K562 (cell line): ENCODE measurements at regions not wholly inside any gene's neighbourhood (a gene's known extent, or its start where the extent isn't known, plus 50 kb on each side); places are given as distances from the start of the nearest gene placed in this dataset.
A peak's percentile ranks its signal among the peaks of the same experiment; 100 is the strongest.

ENCODE experiments used
- ATAC-seq: fragments of 200-7000 bp; cut with Tn5 transposase; 3 replicates; pipeline ENCODE4 v1.9.1; 2020; ENCODE audit warnings: moderate library complexity
- BruUV-seq: library from RNA; stranded (reverse); fragments of 400-500 nt; replicated peaks from 2 replicates; lab custom pipeline; 2021; lab: Mats Ljungman, UMichigan
- CTCF ChIA-PET: fragments of 300-600 bp; formaldehyde crosslinking; extraction: SDS; loops from one replicate; lab custom pipeline; 2021; ENCODE audit warnings: low intra/inter-chr PET ratio; lab: Yijun Ruan, JAX
- POLR2A ChIA-PET: fragments of 300-600, 350-650 bp; sonication (Branson Sonifier 250); formaldehyde crosslinking; extraction: SDS; loops from one replicate; lab custom pipeline; 2021; ENCODE audit warnings: antibody characterized with exemption, inconsistent platforms; lab: Yijun Ruan, JAX
- DNase-seq, 4 experiments: peaks; one replicate each; pipeline versions ENCODE4 v3.0.0 to v3.0.0-alpha.2; 2011 to 2018; ENCODE audit warnings: low spot score in 3 of 4, mixed read lengths in 3 of 4; ENCODE audit errors: extremely low read depth in 1 of 4
- FAIRE-seq: peaks from 2 replicates; lab custom pipeline; 2011; peaks lifted over from hg19 to GRCh38; lab: Jason Lieb, UNC
- H2AFZ ChIP-seq: 2 replicates; pipeline ENCODE4 v1.6.0; 2011; ENCODE audit warnings: low read depth, low read length, control low read depth, inconsistent platforms
- H3K27ac ChIP-seq: fragments of 200-600 bp; 3 replicates; pipeline ENCODE4 v1.8.0; 2011; ENCODE audit warnings: low read depth, mild to moderate bottlenecking, control low read depth, inconsistent platforms, low read length, moderate library complexity, mixed read lengths; ENCODE audit errors: extremely low read depth
- H3K27me3 ChIP-seq, 2 experiments: fragments of 300-600 bp in 1 of 2; 2 replicates in 1 of 2; 3 replicates in 1 of 2; pipeline versions ENCODE4 v1.6.0 to v1.8.0; 2011; ENCODE audit warnings: inconsistent platforms in 2 of 2, low read length in 2 of 2, mild to moderate bottlenecking in 1 of 2, mixed read lengths in 1 of 2, moderate library complexity in 1 of 2; ENCODE audit not compliant: control insufficient read depth in 2 of 2, insufficient read depth in 2 of 2
- H3K36me3 ChIP-seq: fragments of 300-600 bp; 3 replicates; pipeline ENCODE4 v1.8.0; 2011; ENCODE audit warnings: mild to moderate bottlenecking, low read length, inconsistent platforms; ENCODE audit not compliant: control insufficient read depth, insufficient read depth
- H3K4me1 ChIP-seq, 2 experiments: fragments of 200-600 bp in 1 of 2; replicated peaks in 1 of 2; 2 replicates in 1 of 2; 3 replicates in 1 of 2; pipeline versions ENCODE4 v1.5.1 to v1.8.0; 2011; ENCODE audit warnings: inconsistent platforms in 2 of 2, low read length in 2 of 2, mild to moderate bottlenecking in 1 of 2, mixed read lengths in 1 of 2, moderate library complexity in 1 of 2; ENCODE audit not compliant: control insufficient read depth in 2 of 2, insufficient read depth in 2 of 2
- H3K4me2 ChIP-seq: 2 replicates; pipeline ENCODE4 v1.6.1; 2011; ENCODE audit warnings: low read length, control low read depth, inconsistent platforms, mixed read lengths; ENCODE audit not compliant: insufficient read depth
- H3K4me3 ChIP-seq: fragments of 200-600 bp; sonication (generic), shearing (Covaris generic); 2 replicates; pipeline ENCODE4 v1.5.1; 2016; ENCODE audit warnings: control low read depth, inconsistent platforms
- H3K79me2 ChIP-seq: fragments of 200-600 bp; 3 replicates; pipeline ENCODE4 v1.8.0; 2011; ENCODE audit warnings: low read length, inconsistent platforms; ENCODE audit not compliant: control insufficient read depth, insufficient read depth
- H3K9ac ChIP-seq, 2 experiments: 2 replicates each; pipeline versions ENCODE4 v1.6.0 to v1.6.1; 2011; ENCODE audit warnings: low read depth in 2 of 2, low read length in 2 of 2, control low read depth in 1 of 2, inconsistent platforms in 1 of 2, mild to moderate bottlenecking in 1 of 2, mixed read lengths in 1 of 2; ENCODE audit not compliant: insufficient read depth in 1 of 2
- H3K9me1 ChIP-seq: one replicate; pipeline ENCODE4 v1.6.0; 2011; ENCODE audit warnings: inconsistent platforms, mild to moderate bottlenecking, low read length, moderate library complexity; ENCODE audit not compliant: control insufficient read depth, insufficient read depth
- H3K9me3 ChIP-seq: replicated peaks from 2 replicates; pipeline ENCODE4 v1.5.1; 2011; ENCODE audit warnings: low read depth, low read length, inconsistent platforms; ENCODE audit not compliant: control insufficient read depth, insufficient read depth
- H4K20me1 ChIP-seq: replicated peaks from 2 replicates; pipeline ENCODE4 v1.6.1; 2011; ENCODE audit warnings: low read length, inconsistent platforms, mixed read lengths; ENCODE audit not compliant: control insufficient read depth, insufficient read depth
- ATF1 ChIP-seq, 2 experiments: fragments of 450-650 bp in 1 of 2; IDR thresholded peaks; 2 replicates each; pipeline ENCODE4 v1.6.1; 2016; ENCODE audit warnings: missing compliant biosample characterization in 1 of 2, missing genetic modification characterization in 1 of 2
- NFIX ChIP-seq: fragments of 250-450 bp; sonication (Bioruptor Pico); IDR thresholded peaks from 2 replicates; pipeline ENCODE4 v1.4.0; 2020; ENCODE audit warnings: low read depth, mild to moderate bottlenecking, moderate library complexity
- POLR2AphosphoS2 ChIP-seq: IDR thresholded peaks from 2 replicates; pipeline ENCODE4 v1.6.1; 2012; ENCODE audit warnings: low read length, improper control_type of control experiment
- RAD21 ChIP-seq, 2 experiments: fragments of 250-450 bp in 1 of 2; fragments of 450-650 bp in 1 of 2; sonication (Bioruptor Pico) in 1 of 2; formaldehyde crosslinking in 1 of 2; IDR thresholded peaks in 1 of 2; conservative IDR thresholded peaks in 1 of 2; 2 replicates each; pipeline versions ENCODE4 v1.4.0 to v1.8.0; 2020 to 2022; ENCODE audit warnings: mild to moderate bottlenecking in 2 of 2, moderate library complexity in 1 of 2
- ZNF347 ChIP-seq: fragments of 450-650 bp; formaldehyde crosslinking; IDR thresholded peaks from 2 replicates; pipeline ENCODE4 v1.4.0; 2020; ENCODE audit warnings: low read depth, mild to moderate bottlenecking, moderate library complexity
- WGBS: fragments of 100-300 bp; shearing (Covaris generic); methylation state at CpG from one replicate; pipeline ENCODE4 v1.1.6; 2016; ENCODE audit warnings: low coverage, mixed read lengths; ENCODE audit not compliant: insufficient coverage; ENCODE audit errors: missing lambda C conversion rate; 5-methylcytosine and 5-hydroxymethylcytosine counted together
- in situ Hi-C: fragments of 300-500 bp; cut with MboI; formaldehyde crosslinking; loops from 4 replicates; pipeline ENCODE4 v1.15.0; 2018; ENCODE audit warnings: inconsistent platforms, mixed read lengths
- intact Hi-C: fragments of 100-400 bp; cut with micrococcal nuclease; formaldehyde crosslinking; loops from 2 replicates; pipeline ENCODE4 v1.14.2; 2022
- TF ChIP-seq, protein P1 (sequence below), 2 experiments: fragments of 450-650 bp; conservative IDR thresholded peaks; 2 replicates each; pipeline ENCODE4 v1.6.1; 2017; ENCODE audit warnings: mild to moderate bottlenecking in 2 of 2, moderate library complexity in 2 of 2
- TF ChIP-seq, protein P2 (sequence below), 3 experiments: IDR thresholded peaks in 2 of 3; conservative IDR thresholded peaks in 1 of 3; 2 replicates each; pipeline ENCODE4 v1.5.1; 2011 to 2012; ENCODE audit warnings: low read length in 3 of 3, mild to moderate bottlenecking in 3 of 3, control low read depth in 2 of 3, improper control_type of control experiment in 1 of 3, inconsistent platforms in 1 of 3, low read depth in 1 of 3, mixed read lengths in 1 of 3, moderate library complexity in 1 of 3; ENCODE audit not compliant: insufficient read depth in 2 of 3

DNA sequence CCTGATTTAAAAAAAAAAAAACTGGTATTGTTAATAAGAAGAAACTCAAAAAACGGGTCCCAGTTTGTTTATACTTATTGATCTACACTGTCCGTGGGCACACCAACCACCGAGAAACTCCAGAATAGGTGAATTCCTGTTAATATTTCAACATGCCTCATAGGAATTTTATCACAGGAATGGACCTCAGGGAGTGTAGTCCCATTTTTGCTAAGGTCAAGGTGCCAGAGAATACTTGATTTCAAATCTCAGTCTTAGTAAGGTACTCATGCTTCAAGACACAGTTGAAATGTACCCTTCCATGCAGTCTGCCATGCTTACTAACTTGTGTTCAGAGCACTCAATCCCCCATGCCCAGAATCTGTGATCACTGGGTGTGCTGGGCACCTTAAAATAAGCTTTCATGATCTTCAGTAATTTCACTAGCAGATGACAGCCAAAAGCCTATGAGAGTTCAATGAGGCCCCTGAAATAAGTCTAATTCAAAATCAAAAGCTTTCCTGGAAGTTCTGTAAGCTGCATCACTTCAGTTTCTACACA is 385.7 kb downstream of the TNS3 start (continued):
- TF ChIP-seq NFIX, result no peak
- TF ChIP-seq ZNF347 (CRISPR knock-in tag), result no peak
- TF ChIP-seq POLR2AphosphoS2, result no peak
- TF ChIP-seq, protein P1, sequence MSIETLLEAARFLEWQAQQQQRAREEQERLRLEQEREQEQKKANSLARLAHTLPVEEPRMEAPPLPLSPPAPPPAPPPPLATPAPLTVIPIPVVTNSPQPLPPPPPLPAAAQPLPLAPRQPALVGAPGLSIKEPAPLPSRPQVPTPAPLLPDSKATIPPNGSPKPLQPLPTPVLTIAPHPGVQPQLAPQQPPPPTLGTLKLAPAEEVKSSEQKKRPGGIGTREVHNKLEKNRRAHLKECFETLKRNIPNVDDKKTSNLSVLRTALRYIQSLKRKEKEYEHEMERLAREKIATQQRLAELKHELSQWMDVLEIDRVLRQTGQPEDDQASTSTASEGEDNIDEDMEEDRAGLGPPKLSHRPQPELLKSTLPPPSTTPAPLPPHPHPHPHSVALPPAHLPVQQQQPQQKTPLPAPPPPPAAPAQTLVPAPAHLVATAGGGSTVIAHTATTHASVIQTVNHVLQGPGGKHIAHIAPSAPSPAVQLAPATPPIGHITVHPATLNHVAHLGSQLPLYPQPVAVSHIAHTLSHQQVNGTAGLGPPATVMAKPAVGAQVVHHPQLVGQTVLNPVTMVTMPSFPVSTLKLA (conservative IDR thresholded peaks at IDR 0.05), result no peak

DNA sequence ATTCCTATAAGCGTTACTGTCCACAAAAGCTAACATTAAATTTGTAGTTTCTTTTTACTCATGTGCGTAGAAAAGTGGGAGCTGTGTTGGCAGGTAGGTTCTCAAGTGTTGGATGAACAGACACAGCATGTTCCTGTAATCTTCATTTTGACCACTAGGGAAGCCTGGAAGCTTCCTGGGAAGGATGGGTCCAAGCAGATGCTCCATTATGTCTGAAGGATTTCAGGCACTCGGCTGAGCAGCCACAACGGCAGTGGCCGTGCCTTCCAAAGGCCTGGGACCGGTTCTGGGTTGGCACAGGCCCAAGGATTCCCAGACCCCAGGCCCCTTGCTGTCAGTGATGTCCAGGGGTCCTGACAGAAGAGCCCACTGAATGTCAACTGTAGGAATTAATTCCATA is 386.3 kb downstream of the TNS3 start:
- DNase-seq, result peak in 3 of 4 experiments; percentile 34 to 43 (median 43)
- Histone ChIP-seq H3K79me2 (no peaks in the 10 kb centered on the region), H3K4me3 (no peak overlapping the region), H3K4me1 (peaks cover 3 to 18% of the 10 kb centered on the region in 2 experiments), H3K4me2 (no peak overlapping the region), H3K27me3 (no peaks in the 10 kb centered on the region), H3K9ac (no peak overlapping the region), H3K36me3 (no peaks in the 10 kb centered on the region), H3K9me3 (no peaks in the 10 kb centered on the region), H3K9me1 (no peaks in the 10 kb centered on the region), H3K27ac (no peak overlapping the region), H2AFZ (no peak overlapping the region), H4K20me1 (no peaks in the 10 kb centered on the region)
- POLR2A ChIA-PET, result no interaction called here
- peak; percentile 74 for ATAC-seq
- TF ChIP-seq RAD21 (CRISPR knock-in tag; conservative IDR thresholded peaks at IDR 0.05 in 1 of 2, IDR thresholded peaks at IDR 0.05 in 1 of 2), result peak in 1 of 2 experiments; percentile 13; a peak in 1 of 4 replicates
- TF ChIP-seq, protein P2, sequence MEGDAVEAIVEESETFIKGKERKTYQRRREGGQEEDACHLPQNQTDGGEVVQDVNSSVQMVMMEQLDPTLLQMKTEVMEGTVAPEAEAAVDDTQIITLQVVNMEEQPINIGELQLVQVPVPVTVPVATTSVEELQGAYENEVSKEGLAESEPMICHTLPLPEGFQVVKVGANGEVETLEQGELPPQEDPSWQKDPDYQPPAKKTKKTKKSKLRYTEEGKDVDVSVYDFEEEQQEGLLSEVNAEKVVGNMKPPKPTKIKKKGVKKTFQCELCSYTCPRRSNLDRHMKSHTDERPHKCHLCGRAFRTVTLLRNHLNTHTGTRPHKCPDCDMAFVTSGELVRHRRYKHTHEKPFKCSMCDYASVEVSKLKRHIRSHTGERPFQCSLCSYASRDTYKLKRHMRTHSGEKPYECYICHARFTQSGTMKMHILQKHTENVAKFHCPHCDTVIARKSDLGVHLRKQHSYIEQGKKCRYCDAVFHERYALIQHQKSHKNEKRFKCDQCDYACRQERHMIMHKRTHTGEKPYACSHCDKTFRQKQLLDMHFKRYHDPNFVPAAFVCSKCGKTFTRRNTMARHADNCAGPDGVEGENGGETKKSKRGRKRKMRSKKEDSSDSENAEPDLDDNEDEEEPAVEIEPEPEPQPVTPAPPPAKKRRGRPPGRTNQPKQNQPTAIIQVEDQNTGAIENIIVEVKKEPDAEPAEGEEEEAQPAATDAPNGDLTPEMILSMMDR (IDR thresholded peaks at IDR 0.05 in 2 of 3, conservative IDR thresholded peaks at IDR 0.05 in 1 of 3; ENCODE audit: insufficient read depth in 2 of 3, low read depth in 1 of 3, low read length in 3 of 3), result peak in 2 of 3 experiments; percentile 36 to 42; a peak in 4 of 6 replicates
- TF ChIP-seq ATF1 (CRISPR knock-in tag; IDR thresholded peaks at IDR 0.05), result no peak
- no peak for TF ChIP-seq ATF1 (tag; IDR thresholded peaks at IDR 0.05)
- intact Hi-C loops (no loop called here), in situ Hi-C loops (no loop called here)
- CTCF ChIA-PET, result no interaction called here
- no peak for FAIRE-seq
- no TSS peak for BruUV-seq
- 31% methylated on average over 6 of the region's 6 CpGs for WGBS
